Kidney epithelial cell (primary cell): ENCODE measurements at regions not wholly inside any gene's neighbourhood (a gene's known extent, or its start where the extent isn't known, plus 50 kb on each side); places are given as distances from the start of the nearest gene placed in this dataset.

Experiments used
- DNase-seq: peaks from one replicate; pipeline ENCODE4 v3.0.0-alpha.2; 2010; ENCODE audit warnings: low read depth
- H3K27me3 ChIP-seq: 2 replicates; pipeline ENCODE4 v1.6.0; 2011; ENCODE audit warnings: low read length; ENCODE audit not compliant: control insufficient read depth, insufficient read depth
- H3K36me3 ChIP-seq: 2 replicates; pipeline ENCODE4 v1.5.1; 2011; ENCODE audit warnings: low read length; ENCODE audit not compliant: control insufficient read depth, insufficient read depth
- H3K4me3 ChIP-seq: 2 replicates; pipeline ENCODE4 v1.5.1; 2011; ENCODE audit warnings: low read depth, mild to moderate bottlenecking, control low read depth, low read length
- CTCF ChIP-seq: IDR thresholded peaks from 2 replicates; pipeline ENCODE4 v1.5.1; 2011; ENCODE audit warnings: mild to moderate bottlenecking, moderate library complexity, low read length, control low read depth, inconsistent platforms; ENCODE audit not compliant: insufficient read depth, poor library complexity, severe bottlenecking

GRCh38 chr2:128502638-128503246 is 184.1 kb upstream of the HS6ST1 start:
- DNase-seq = no peak
- TF ChIP-seq CTCF = no peak
- no peaks in the 10 kb centered on the region for H3K36me3 ChIP-seq
- no peaks in the 10 kb centered on the region for H3K27me3 ChIP-seq
- H3K4me3 ChIP-seq = no peak overlapping the region

- TF ChIP-seq CTCF = no peak
- no peak for DNase-seq
- no peaks in the 10 kb centered on the region for H3K36me3 ChIP-seq
Observed at GRCh38 chr2:128503399-128504245, 185.0 kb upstream of the HS6ST1 start.

DNA sequence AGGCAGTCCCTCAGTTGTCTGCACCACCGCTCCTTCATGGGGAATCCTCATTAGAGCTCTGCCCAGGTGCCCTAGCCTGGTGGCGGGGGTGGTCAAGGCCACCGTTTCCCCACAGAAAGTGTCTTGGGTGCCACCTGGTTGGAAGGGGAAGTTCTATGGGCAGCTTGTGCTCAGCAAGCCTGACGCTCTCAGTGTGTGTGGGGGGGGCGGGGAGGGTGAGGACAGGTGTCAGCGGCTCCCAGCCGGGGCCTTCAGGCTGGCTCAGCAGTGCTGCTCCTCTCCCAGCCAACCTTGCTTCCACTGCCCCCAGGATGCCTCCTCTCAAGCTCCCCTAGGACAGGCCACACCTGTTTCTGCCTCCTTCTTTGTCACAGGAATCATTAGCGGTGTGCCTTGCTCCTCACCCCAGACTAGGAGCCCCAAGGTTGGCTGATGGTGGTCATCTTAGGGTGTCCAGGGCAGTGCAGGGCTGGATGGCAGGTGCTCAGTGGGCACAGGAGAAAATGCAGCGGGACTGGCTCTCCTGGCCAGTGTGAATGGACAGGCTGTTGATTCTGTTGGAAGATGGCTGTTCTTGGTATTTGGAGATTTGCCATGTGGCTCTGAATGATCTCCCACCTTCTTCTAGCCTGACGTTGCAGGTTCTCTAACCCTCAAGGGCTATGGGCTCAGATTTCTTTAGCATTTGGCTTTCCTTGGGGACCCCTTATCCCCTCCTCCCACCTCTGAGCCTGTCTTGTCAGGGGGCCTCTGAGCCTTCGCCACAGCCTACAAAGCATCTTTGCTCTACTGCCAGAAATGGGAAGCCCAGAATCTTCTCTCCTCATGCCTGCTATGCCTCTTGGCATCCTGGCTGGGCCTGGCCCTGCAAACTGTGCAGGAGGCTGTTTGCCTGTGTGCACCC is 185.8 kb upstream of the HS6ST1 start:
- Histone ChIP-seq H3K36me3 (no peaks in the 10 kb centered on the region), H3K4me3 (no peak overlapping the region), H3K27me3 (no peaks in the 10 kb centered on the region)
- DNase-seq = no peak
- no peak for TF ChIP-seq CTCF

More at GRCh38 chr2:128503399-128504245, 185.0 kb upstream of the HS6ST1 start:
- Histone ChIP-seq H3K27me3 (no peaks in the 10 kb centered on the region), H3K4me3 (no peak overlapping the region)

- H3K27me3 ChIP-seq = no peaks in the 10 kb centered on the region
- H3K36me3 ChIP-seq = no peaks in the 10 kb centered on the region
- TF ChIP-seq CTCF = no peak
- no peak for DNase-seq
- H3K4me3 ChIP-seq = no peak overlapping the region
Observed at GRCh38 chr2:128505150-128505490, 186.5 kb upstream of the HS6ST1 start.

GRCh38 chr2:128505575-128506526 is 187.2 kb upstream of the HS6ST1 start:
- no peak for TF ChIP-seq CTCF
- no peak for DNase-seq
- H3K27me3 ChIP-seq = no peaks in the 10 kb centered on the region
- no peak overlapping the region for H3K4me3 ChIP-seq
- no peaks in the 10 kb centered on the region for H3K36me3 ChIP-seq
